ENCODE measurements at regions not wholly inside any gene's neighbourhood (a gene's known extent, or its start where the extent isn't known, plus 50 kb on each side); places are given as distances from the start of the nearest gene placed in this dataset.

DNA sequence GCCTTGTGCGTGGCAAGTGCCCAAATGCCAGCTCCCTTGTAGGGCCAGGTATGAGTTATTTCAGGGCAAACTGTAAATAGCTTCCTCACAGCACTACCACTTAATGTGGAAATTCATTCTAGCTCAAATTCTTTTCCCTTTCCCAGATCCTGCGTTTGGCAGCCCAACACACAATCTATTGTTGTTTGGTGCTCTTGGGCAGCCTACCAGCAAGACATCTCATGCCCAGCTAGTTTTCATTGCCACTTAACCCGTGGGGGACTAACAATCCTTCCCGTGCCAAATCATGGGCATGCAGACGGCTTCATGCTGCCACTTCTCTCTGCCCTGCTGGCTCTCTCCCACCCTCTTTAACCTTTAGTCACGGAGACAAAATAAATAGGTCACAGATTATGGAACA is 454.2 kb downstream of the GRIA2 start:
- TF ChIP-seq, protein P1, sequence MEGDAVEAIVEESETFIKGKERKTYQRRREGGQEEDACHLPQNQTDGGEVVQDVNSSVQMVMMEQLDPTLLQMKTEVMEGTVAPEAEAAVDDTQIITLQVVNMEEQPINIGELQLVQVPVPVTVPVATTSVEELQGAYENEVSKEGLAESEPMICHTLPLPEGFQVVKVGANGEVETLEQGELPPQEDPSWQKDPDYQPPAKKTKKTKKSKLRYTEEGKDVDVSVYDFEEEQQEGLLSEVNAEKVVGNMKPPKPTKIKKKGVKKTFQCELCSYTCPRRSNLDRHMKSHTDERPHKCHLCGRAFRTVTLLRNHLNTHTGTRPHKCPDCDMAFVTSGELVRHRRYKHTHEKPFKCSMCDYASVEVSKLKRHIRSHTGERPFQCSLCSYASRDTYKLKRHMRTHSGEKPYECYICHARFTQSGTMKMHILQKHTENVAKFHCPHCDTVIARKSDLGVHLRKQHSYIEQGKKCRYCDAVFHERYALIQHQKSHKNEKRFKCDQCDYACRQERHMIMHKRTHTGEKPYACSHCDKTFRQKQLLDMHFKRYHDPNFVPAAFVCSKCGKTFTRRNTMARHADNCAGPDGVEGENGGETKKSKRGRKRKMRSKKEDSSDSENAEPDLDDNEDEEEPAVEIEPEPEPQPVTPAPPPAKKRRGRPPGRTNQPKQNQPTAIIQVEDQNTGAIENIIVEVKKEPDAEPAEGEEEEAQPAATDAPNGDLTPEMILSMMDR (conservative IDR thresholded peaks at IDR 0.05; ENCODE audit: low read depth, low read length): no peak
- DNase-seq (ENCODE audit: low read depth): no peak
- no peak overlapping the region for H3K4me3 ChIP-seq (ENCODE audit: low read depth, low read length)

GRCh38 chr4:157667836-157668235 is 447.3 kb downstream of the GRIA2 start:
- TF ChIP-seq, protein P1 (conservative IDR thresholded peaks at IDR 0.05; ENCODE audit: low read depth, low read length): no peak
- DNase-seq (ENCODE audit: low read depth): no peak
- no peak overlapping the region for H3K4me3 ChIP-seq (ENCODE audit: low read depth, low read length)

DNA sequence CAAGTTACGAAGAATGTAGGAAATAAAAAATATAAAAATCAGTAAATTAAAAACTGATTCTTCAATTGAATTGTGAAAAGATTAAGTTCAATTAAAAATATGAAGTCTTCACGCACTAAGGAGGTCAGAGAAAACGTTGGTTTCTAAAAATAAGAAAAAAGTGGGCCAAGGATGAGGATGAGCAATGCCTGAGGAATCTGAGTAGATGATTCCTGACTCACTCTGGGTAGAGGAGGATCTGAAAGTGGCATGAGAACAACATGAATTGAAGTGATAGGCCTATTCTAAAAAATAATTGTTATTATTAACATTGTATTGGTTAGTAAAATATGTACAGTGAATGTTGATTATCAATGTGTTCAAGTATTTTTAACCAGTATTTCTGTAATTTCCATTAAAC is 444.2 kb downstream of the GRIA2 start:
- H3K4me3 ChIP-seq (ENCODE audit: low read depth, low read length): no peak overlapping the region
- TF ChIP-seq, protein P1 (conservative IDR thresholded peaks at IDR 0.05; ENCODE audit: low read depth, low read length): no peak
- DNase-seq (ENCODE audit: low read depth): peak; percentile 57

- TF ChIP-seq, protein P1 (conservative IDR thresholded peaks at IDR 0.05; ENCODE audit: low read depth, low read length): no peak
- H3K4me3 ChIP-seq (ENCODE audit: low read depth, low read length): no peak overlapping the region
- DNase-seq (ENCODE audit: low read depth): no peak
These were observed 434.7 kb downstream of the GRIA2 start for GRCh38 chr4:157655096-157655809.

DNA sequence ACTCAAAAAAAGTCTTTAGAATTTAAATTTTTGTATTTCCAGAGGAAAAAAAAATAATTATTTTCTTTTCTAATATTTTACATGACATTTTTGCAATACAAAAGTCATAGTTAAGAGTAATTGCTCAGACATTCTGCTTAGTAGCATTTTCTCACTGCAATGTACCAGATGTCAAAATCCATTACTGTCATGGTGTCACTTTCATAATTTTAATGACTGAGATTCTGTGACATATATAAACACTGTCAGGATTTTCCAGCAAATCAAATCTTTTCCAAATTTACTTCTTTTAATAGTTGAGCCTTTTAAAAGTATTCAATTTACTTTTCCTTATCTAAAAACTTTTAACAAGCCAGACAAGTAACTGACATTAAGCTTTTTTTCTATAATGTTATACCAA is 422.7 kb downstream of the GRIA2 start:
- TF ChIP-seq, protein P1 (conservative IDR thresholded peaks at IDR 0.05; ENCODE audit: low read depth, low read length): no peak
- no peak for DNase-seq (ENCODE audit: low read depth)
- H3K4me3 ChIP-seq (ENCODE audit: low read depth, low read length): no peak overlapping the region

GRCh38 chr4:157634057-157634456 is 413.5 kb downstream of the GRIA2 start:
- TF ChIP-seq, protein P1 (conservative IDR thresholded peaks at IDR 0.05; ENCODE audit: low read depth, low read length): no peak
- DNase-seq (ENCODE audit: low read depth): no peak

More at GRCh38 chr4:157634057-157634456, 413.5 kb downstream of the GRIA2 start:
- H3K4me3 ChIP-seq (ENCODE audit: low read depth, low read length): no peak overlapping the region
